Sciatic nerve (tissue), 2 donors: ENCODE measurements at regions not wholly inside any gene's neighbourhood (a gene's known extent, or its start where the extent isn't known, plus 50 kb on each side); places are given as distances from the start of the nearest gene placed in this dataset.

Experiments used
- ATAC-seq: fragments of 200-7000 bp; cut with Tn5 transposase; one replicate; pipeline ENCODE4 v1.9.1; 2020; ENCODE audit warnings: mild to moderate bottlenecking, moderate library complexity
- DNase-seq: peaks from one replicate; pipeline ENCODE4 v3.0.0-alpha.2; 2020; ENCODE audit warnings: low spot score
- intact Hi-C: fragments of 100-400 bp; cut with DNase I; formaldehyde crosslinking; loops from one replicate; pipeline ENCODE4 v1.14.2; 2022
- donor health status: DM: no; HTN: no; CAD: no.
- donor health status: DM: no; HTN: no; CAD: no.

- no peak for ATAC-seq
These were observed 584.0 kb downstream of the QKI start for GRCh38 chr6:163998496-163998895.

GRCh38 chr6:163996491-163996890, 582.0 kb downstream of the QKI start:
- intact Hi-C loops, result no loop called here
- ATAC-seq, result no peak
- no peak for DNase-seq

More at GRCh38 chr6:163998496-163998895, 584.0 kb downstream of the QKI start:
- intact Hi-C loops, result no loop called here
- DNase-seq, result no peak

- intact Hi-C loops, result no loop called here
- no peak for DNase-seq
- ATAC-seq, result no peak
These were observed 580.0 kb downstream of the QKI start for GRCh38 chr6:163994566-163994965.

GRCh38 chr6:163992701-163993100, 578.2 kb downstream of the QKI start:
- intact Hi-C loops, result no loop called here
- DNase-seq (no peak), ATAC-seq (no peak)

- DNase-seq (no peak), ATAC-seq (no peak)
- intact Hi-C loops, result no loop called here
These were observed 577.5 kb downstream of the QKI start for GRCh38 chr6:163992056-163992455.

GRCh38 chr6:163991321-163991720, 576.8 kb downstream of the QKI start:
- intact Hi-C loops, result no loop called here
- ATAC-seq (no peak), DNase-seq (no peak)

GRCh38 chr6:163986313-163986712, 571.8 kb downstream of the QKI start:
- DNase-seq (no peak), ATAC-seq (peak; percentile 22)
- intact Hi-C loops, result no loop called here

GRCh38 chr6:163985710-163986109, 571.2 kb downstream of the QKI start:
- no peak for DNase-seq
- intact Hi-C loops, result no loop called here
- ATAC-seq, result peak; percentile 68

GRCh38 chr6:163985040-163985439, 570.5 kb downstream of the QKI start:
- ATAC-seq (no peak), DNase-seq (no peak)
- intact Hi-C loops, result no loop called here

GRCh38 chr6:163984124-163984936, 569.8 kb downstream of the QKI start:
- peak; percentile 15 for ATAC-seq
- intact Hi-C loops, result no loop called here
- no peak for DNase-seq

- intact Hi-C loops, result no loop called here
- peak; percentile 36 for ATAC-seq
- DNase-seq, result no peak
These were observed 569.2 kb downstream of the QKI start for GRCh38 chr6:163983679-163984078.

GRCh38 chr6:163974322-163974721, 559.8 kb downstream of the QKI start:
- no peak for DNase-seq
- intact Hi-C loops, result no loop called here
- ATAC-seq, result no peak

GRCh38 chr6:163971841-163972838, 557.6 kb downstream of the QKI start:
- intact Hi-C loops, result no loop called here
- no peak for ATAC-seq
- no peak for DNase-seq

GRCh38 chr6:163970846-163971564, 556.5 kb downstream of the QKI start:
- intact Hi-C loops, result no loop called here
- DNase-seq, result no peak
- ATAC-seq, result no peak

GRCh38 chr6:163965426-163966348, 551.2 kb downstream of the QKI start:
- no peak for ATAC-seq
- no peak for DNase-seq
- intact Hi-C loops, result loop anchor here (10.0 kb wide), 1 partner anchor 439 kb away; no protein-coding TSS in a partner anchor

- DNase-seq (no peak), ATAC-seq (no peak)
- intact Hi-C loops, result loop anchor here (10.0 kb wide), 1 partner anchor 440 kb away; no protein-coding TSS in a partner anchor
These were observed 550.3 kb downstream of the QKI start for GRCh38 chr6:163964789-163965188.

GRCh38 chr6:163963205-163964120, 548.9 kb downstream of the QKI start:
- intact Hi-C loops, result loop anchor here (10.0 kb wide), 1 partner anchor 441 kb away; no protein-coding TSS in a partner anchor
- ATAC-seq, result no peak

More at GRCh38 chr6:163963205-163964120, 548.9 kb downstream of the QKI start:
- no peak for DNase-seq
